Progenitor cell of endocrine pancreas (in vitro differentiated cells): ENCODE measurements at regions not wholly inside any gene's neighbourhood (a gene's known extent, or its start where the extent isn't known, plus 50 kb on each side); places are given as distances from the start of the nearest gene placed in this dataset.

Experiments
- DNase-seq: peaks from one replicate; pipeline ENCODE4 v3.0.0; 2021; ENCODE audit warnings: low spot score; ENCODE audit not compliant: unreplicated experiment
- H3K27ac Mint-ChIP-seq: 2 replicates; pipeline ENCODE4 v1.8.0; 2021; ENCODE audit warnings: mild to moderate bottlenecking, moderate library complexity, mixed read lengths
- H3K27me3 Mint-ChIP-seq: 2 replicates; pipeline ENCODE4 v1.8.0; 2021; ENCODE audit warnings: mixed read lengths
- H3K36me3 Mint-ChIP-seq: 2 replicates; pipeline ENCODE4 v1.8.0; 2022; ENCODE audit warnings: mixed read lengths; ENCODE audit not compliant: insufficient read depth
- H3K4me1 Mint-ChIP-seq: 2 replicates; pipeline ENCODE4 v1.8.0; 2021; ENCODE audit warnings: low read depth, mixed read lengths
- H3K4me3 Mint-ChIP-seq: 2 replicates; pipeline ENCODE4 v1.8.0; 2021; ENCODE audit warnings: low read depth, mild to moderate bottlenecking, moderate library complexity, mixed read lengths
- H3K9me3 Mint-ChIP-seq: 2 replicates; pipeline ENCODE4 v1.8.0; 2021; ENCODE audit warnings: low read depth, mixed read lengths
- TF ChIP-seq, protein P1 (sequence below): fragments of 200-600 bp; sonication (generic); IDR thresholded peaks from one replicate; pipeline ENCODE4 v1.5.0; 2021; ENCODE audit warnings: antibody characterized with exemption, mild to moderate bottlenecking; ENCODE audit not compliant: unreplicated experiment

- no peak for DNase-seq
- TF ChIP-seq, protein P1, sequence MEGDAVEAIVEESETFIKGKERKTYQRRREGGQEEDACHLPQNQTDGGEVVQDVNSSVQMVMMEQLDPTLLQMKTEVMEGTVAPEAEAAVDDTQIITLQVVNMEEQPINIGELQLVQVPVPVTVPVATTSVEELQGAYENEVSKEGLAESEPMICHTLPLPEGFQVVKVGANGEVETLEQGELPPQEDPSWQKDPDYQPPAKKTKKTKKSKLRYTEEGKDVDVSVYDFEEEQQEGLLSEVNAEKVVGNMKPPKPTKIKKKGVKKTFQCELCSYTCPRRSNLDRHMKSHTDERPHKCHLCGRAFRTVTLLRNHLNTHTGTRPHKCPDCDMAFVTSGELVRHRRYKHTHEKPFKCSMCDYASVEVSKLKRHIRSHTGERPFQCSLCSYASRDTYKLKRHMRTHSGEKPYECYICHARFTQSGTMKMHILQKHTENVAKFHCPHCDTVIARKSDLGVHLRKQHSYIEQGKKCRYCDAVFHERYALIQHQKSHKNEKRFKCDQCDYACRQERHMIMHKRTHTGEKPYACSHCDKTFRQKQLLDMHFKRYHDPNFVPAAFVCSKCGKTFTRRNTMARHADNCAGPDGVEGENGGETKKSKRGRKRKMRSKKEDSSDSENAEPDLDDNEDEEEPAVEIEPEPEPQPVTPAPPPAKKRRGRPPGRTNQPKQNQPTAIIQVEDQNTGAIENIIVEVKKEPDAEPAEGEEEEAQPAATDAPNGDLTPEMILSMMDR: no peak
- Mint-ChIP-seq H3K4me1 (no peaks in the 10 kb centered on the region), H3K27me3 (peaks cover 16% of the 10 kb centered on the region), H3K9me3 (no peaks in the 10 kb centered on the region), H3K36me3 (no peaks in the 10 kb centered on the region), H3K27ac (no peak overlapping the region), H3K4me3 (no peak overlapping the region)
Observed at GRCh38 chr5:154132718-154133307, 57.7 kb upstream of the GALNT10 start.

DNA sequence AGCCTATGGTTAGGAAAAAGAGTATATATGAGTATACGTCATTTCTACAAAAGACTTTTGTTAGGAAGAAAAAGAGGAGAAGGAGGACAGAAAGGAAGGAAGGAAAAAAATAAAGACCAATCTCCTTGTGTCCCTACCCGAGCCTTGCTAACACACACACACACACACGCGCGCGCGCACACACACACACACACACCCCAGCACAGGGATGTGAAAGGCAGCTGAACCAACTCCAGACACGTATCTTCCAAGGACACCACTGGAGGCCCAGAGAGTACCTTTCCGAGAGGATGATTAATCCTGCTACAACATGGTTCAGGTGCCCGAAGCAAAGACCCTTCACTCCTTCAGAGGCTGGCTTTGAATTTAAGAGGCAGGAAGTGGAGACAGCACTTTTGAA is 56.9 kb upstream of the GALNT10 start:
- Mint-ChIP-seq H3K9me3 (no peaks in the 10 kb centered on the region), H3K27ac (no peak overlapping the region), H3K27me3 (peaks cover 16% of the 10 kb centered on the region), H3K36me3 (no peaks in the 10 kb centered on the region), H3K4me1 (no peaks in the 10 kb centered on the region), H3K4me3 (no peak overlapping the region)
- no peak for DNase-seq
- TF ChIP-seq, protein P1: no peak

DNA sequence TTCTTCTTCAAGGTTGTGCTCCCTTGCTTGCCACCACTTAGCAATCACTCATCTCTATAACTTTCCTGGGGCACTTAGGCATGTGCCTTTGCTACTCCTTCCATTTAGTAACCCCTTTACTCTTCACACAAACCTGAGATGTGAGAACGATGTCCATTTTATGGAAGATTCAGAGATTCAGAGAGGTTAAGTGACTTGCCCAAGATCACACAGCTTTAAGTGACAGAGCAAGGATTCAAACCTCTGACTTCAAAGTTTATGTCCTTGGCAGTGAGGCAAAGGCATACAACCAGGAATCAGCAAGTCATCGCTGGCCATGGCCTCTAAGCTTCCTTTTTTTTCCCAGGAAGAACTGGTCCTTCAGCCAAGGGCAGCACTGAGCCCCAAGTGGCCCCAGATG is 56.0 kb upstream of the GALNT10 start:
- Mint-ChIP-seq H3K4me3 (no peak overlapping the region), H3K27me3 (peaks cover 23% of the 10 kb centered on the region), H3K36me3 (no peaks in the 10 kb centered on the region)

DNA sequence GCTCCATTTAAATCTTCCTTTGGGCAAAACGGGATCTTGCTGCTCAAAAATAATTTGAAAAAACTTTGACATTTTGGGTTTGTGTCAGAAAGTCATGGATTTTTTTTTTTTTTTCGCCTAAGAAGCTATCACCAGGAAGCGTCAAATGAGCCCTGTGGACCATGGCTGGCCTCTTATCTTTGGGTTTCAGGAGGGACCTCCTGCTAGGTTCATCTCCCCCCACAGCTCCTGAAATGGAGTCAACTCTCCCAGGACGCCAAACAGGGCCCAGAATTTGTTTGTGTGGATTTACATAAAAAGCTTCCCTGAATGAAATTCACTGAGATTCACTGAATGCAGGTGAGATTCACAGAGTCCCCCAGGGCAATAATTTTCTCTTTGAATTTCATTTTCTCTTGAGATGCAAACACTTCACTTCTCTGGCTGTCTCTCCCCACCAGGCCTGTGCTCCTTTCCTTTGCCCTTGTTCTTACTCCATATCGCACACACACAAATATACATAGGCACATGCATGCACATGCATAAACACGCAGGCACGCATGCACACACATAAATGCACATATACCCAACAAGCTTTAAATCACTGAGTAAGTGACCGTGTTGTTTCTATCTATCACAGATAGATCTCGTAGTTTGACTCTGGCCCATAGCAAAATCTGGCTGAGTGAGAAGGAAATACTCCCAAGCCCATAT is 55.3 kb upstream of the GALNT10 start:
- no peak overlapping the region for H3K27ac Mint-ChIP-seq
- H3K27me3 Mint-ChIP-seq: peaks cover 20% of the 10 kb centered on the region
- H3K36me3 Mint-ChIP-seq: no peaks in the 10 kb centered on the region
- H3K9me3 Mint-ChIP-seq: no peaks in the 10 kb centered on the region
- H3K4me3 Mint-ChIP-seq: no peak overlapping the region
- no peak for DNase-seq
- no peaks in the 10 kb centered on the region for H3K4me1 Mint-ChIP-seq
- TF ChIP-seq, protein P1: no peak

More for the DNA sequence above, 56.0 kb upstream of the GALNT10 start:
- Mint-ChIP-seq H3K27ac (no peak overlapping the region), H3K4me1 (no peaks in the 10 kb centered on the region), H3K9me3 (no peaks in the 10 kb centered on the region)
- DNase-seq: no peak
- TF ChIP-seq, protein P1: no peak

DNA sequence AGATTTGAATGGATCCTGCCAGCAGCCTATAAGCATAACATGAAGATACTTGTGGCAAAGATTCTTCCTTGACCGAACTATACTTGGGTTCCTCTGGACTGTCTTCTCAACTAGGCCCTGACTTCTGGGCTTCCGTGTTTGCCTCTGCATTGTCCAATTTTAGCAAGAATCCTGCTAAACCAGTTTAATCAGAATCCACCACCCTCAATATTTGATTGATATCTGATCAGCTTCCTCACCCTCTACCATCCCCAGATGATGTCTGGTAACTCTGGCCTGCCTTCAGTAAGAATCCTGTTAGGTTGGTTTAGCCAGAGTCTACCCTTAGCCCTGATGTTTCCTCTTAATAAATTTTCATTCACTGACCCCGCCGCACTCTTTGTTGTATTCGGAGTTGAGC is 54.4 kb upstream of the GALNT10 start:
- TF ChIP-seq, protein P1: no peak
- H3K27me3 Mint-ChIP-seq: peaks cover 25% of the 10 kb centered on the region
- no peaks in the 10 kb centered on the region for H3K4me1 Mint-ChIP-seq
- no peaks in the 10 kb centered on the region for H3K9me3 Mint-ChIP-seq
- H3K4me3 Mint-ChIP-seq: no peak overlapping the region
- DNase-seq: no peak
- H3K27ac Mint-ChIP-seq: no peak overlapping the region
- no peaks in the 10 kb centered on the region for H3K36me3 Mint-ChIP-seq
